ENCODE measurements at regions not wholly inside any gene's neighbourhood (a gene's known extent, or its start where the extent isn't known, plus 50 kb on each side); places are given as distances from the start of the nearest gene placed in this dataset.
"Not testable (repeated sequence)": the region's sequence is repeated elsewhere in the genome, so short reads cannot be mapped to it uniquely, and the experiment has no call there.

DNA sequence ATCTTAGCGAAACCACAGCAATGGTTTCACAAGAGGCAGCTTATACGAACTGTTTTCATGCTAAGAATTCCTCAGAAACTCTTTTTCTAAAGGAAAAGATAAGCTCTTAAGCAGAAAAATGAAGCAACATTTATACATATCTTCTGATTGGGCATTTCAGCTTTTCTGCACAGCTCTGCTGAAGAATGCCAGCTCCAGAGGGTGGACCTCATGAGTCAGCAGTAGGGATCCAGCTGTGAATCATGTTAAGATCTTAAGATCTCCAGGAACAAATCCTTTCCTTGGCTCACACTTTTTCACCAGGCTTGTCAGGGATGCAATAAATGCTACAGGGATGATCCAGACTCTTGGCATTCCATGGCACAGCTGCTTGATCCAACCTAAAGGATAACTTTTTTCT, 477.1 kb upstream of the CCDC196 start:
- ATAC-seq: no peak
- TF ChIP-seq CSDC2 (CRISPR knock-in tag; IDR thresholded peaks at IDR 0.05): no peak
- TF ChIP-seq ZFP3 (CRISPR knock-in tag; IDR thresholded peaks at IDR 0.05): no peak
- no peak for TF ChIP-seq TCF4 (CRISPR knock-in tag; IDR thresholded peaks at IDR 0.05; ENCODE audit: borderline replicate concordance)
- TF ChIP-seq, protein P1, sequence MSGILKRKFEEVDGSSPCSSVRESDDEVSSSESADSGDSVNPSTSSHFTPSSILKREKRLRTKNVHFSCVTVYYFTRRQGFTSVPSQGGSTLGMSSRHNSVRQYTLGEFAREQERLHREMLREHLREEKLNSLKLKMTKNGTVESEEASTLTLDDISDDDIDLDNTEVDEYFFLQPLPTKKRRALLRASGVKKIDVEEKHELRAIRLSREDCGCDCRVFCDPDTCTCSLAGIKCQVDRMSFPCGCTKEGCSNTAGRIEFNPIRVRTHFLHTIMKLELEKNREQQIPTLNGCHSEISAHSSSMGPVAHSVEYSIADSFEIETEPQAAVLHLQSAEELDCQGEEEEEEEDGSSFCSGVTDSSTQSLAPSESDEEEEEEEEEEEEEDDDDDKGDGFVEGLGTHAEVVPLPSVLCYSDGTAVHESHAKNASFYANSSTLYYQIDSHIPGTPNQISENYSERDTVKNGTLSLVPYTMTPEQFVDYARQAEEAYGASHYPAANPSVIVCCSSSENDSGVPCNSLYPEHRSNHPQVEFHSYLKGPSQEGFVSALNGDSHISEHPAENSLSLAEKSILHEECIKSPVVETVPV (CRISPR knock-in tag; IDR thresholded peaks at IDR 0.05): no peak
- no peak for TF ChIP-seq RARB (CRISPR knock-in tag; IDR thresholded peaks at IDR 0.05)
- TF ChIP-seq ESRRG (CRISPR knock-in tag; IDR thresholded peaks at IDR 0.05): no peak
- no peak for TF ChIP-seq GLIS3 (CRISPR knock-in tag; IDR thresholded peaks at IDR 0.05)

DNA sequence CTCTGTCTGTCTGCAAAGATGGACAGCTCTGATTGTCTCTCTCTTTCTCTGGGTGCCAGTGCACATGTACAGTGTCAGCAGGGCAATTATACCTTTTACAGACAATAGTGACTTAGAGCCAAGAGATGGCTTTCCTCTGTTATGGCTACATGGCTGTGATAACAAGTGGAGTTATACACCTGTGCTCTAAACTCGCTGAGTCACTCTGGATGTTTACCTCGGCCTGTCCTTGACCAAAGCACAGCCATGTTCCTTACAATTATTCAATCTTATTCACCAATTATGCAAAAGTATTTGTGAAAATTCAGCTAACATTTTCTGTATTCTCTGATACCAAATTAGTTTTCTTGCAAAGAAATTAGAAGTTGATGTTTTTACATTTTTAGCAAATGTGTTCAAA, 475.5 kb upstream of the CCDC196 start:
- no peak for ATAC-seq
- TF ChIP-seq PPARA (CRISPR knock-in tag; IDR thresholded peaks at IDR 0.05; ENCODE audit: borderline replicate concordance): no peak

DNA sequence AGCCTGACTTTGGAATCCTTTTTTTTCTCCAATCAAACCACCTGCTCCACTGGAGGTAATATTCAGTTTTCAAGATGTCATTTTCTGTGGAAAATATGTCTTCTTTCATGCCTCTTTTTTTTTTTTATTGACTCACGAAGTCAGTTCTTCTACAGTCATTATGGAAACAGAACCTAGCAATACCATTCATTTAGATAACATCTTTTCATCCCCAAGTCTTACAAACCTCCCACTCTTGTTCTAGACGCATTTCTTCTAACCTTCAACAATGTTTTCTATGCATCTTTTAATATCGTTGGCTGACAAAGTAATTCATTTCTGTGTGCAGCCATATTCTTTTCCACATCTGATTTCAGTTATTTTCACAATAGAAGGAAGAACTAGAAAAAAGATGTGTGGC, 474.3 kb upstream of the CCDC196 start:
- no peak for ATAC-seq
- TF ChIP-seq, protein P2, sequence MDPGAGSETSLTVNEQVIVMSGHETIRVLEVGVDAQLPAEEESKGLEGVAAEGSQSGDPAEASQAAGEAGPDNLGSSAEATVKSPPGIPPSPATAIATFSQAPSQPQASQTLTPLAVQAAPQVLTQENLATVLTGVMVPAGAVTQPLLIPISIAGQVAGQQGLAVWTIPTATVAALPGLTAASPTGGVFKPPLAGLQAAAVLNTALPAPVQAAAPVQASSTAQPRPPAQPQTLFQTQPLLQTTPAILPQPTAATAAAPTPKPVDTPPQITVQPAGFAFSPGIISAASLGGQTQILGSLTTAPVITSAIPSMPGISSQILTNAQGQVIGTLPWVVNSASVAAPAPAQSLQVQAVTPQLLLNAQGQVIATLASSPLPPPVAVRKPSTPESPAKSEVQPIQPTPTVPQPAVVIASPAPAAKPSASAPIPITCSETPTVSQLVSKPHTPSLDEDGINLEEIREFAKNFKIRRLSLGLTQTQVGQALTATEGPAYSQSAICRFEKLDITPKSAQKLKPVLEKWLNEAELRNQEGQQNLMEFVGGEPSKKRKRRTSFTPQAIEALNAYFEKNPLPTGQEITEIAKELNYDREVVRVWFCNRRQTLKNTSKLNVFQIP (CRISPR knock-in tag; IDR thresholded peaks at IDR 0.05; ENCODE audit: borderline replicate concordance, low read depth): no peak
- no peak for TF ChIP-seq GLIS3 (CRISPR knock-in tag; IDR thresholded peaks at IDR 0.05)
- TF ChIP-seq BACH2 (CRISPR knock-in tag; IDR thresholded peaks at IDR 0.05; ENCODE audit: borderline replicate concordance): no peak
- no peak for TF ChIP-seq ISL1 (CRISPR knock-in tag; IDR thresholded peaks at IDR 0.05)
- TF ChIP-seq RARB (CRISPR knock-in tag; IDR thresholded peaks at IDR 0.05): no peak
- TF ChIP-seq, protein P3, sequence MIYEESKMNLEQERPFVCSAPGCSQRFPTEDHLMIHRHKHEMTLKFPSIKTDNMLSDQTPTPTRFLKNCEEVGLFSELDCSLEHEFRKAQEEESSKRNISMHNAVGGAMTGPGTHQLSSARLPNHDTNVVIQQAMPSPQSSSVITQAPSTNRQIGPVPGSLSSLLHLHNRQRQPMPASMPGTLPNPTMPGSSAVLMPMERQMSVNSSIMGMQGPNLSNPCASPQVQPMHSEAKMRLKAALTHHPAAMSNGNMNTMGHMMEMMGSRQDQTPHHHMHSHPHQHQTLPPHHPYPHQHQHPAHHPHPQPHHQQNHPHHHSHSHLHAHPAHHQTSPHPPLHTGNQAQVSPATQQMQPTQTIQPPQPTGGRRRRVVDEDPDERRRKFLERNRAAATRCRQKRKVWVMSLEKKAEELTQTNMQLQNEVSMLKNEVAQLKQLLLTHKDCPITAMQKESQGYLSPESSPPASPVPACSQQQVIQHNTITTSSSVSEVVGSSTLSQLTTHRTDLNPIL (CRISPR knock-in tag; IDR thresholded peaks at IDR 0.05; ENCODE audit: low read depth): no peak
- TF ChIP-seq, protein P4, sequence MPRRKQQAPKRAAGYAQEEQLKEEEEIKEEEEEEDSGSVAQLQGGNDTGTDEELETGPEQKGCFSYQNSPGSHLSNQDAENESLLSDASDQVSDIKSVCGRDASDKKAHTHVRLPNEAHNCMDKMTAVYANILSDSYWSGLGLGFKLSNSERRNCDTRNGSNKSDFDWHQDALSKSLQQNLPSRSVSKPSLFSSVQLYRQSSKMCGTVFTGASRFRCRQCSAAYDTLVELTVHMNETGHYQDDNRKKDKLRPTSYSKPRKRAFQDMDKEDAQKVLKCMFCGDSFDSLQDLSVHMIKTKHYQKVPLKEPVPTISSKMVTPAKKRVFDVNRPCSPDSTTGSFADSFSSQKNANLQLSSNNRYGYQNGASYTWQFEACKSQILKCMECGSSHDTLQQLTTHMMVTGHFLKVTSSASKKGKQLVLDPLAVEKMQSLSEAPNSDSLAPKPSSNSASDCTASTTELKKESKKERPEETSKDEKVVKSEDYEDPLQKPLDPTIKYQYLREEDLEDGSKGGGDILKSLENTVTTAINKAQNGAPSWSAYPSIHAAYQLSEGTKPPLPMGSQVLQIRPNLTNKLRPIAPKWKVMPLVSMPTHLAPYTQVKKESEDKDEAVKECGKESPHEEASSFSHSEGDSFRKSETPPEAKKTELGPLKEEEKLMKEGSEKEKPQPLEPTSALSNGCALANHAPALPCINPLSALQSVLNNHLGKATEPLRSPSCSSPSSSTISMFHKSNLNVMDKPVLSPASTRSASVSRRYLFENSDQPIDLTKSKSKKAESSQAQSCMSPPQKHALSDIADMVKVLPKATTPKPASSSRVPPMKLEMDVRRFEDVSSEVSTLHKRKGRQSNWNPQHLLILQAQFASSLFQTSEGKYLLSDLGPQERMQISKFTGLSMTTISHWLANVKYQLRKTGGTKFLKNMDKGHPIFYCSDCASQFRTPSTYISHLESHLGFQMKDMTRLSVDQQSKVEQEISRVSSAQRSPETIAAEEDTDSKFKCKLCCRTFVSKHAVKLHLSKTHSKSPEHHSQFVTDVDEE (CRISPR knock-in tag; IDR thresholded peaks at IDR 0.05): no peak
- TF ChIP-seq CSDC2 (CRISPR knock-in tag; IDR thresholded peaks at IDR 0.05): no peak
- no peak for TF ChIP-seq ZNF70 (CRISPR knock-in tag; IDR thresholded peaks at IDR 0.05)
- TF ChIP-seq ZNF565 (CRISPR knock-in tag; conservative IDR thresholded peaks at IDR 0.05; ENCODE audit: low read depth): no peak
- TF ChIP-seq ESRRG (CRISPR knock-in tag; IDR thresholded peaks at IDR 0.05): no peak

DNA sequence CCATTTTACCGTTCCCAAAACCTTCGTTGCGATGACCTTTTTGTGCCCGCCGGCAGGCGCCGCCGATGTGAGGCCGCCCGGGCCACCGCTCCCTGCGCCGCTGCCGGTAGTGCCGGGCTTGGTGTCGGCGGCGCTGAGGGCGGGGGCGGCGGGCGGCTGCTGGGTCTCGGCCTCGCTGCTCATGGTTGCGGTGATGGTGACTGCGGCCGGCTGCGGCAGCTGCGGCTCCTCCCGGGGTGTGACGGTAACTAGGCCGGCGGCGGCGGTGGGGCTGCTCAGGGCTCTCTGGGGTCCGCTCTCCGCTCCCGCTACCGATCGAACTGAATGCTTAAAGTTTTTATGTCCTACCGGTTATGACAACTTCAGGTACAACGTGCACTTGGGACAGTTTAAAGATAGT, 472.6 kb upstream of the CCDC196 start:
- ATAC-seq: not testable (repeated sequence)

DNA sequence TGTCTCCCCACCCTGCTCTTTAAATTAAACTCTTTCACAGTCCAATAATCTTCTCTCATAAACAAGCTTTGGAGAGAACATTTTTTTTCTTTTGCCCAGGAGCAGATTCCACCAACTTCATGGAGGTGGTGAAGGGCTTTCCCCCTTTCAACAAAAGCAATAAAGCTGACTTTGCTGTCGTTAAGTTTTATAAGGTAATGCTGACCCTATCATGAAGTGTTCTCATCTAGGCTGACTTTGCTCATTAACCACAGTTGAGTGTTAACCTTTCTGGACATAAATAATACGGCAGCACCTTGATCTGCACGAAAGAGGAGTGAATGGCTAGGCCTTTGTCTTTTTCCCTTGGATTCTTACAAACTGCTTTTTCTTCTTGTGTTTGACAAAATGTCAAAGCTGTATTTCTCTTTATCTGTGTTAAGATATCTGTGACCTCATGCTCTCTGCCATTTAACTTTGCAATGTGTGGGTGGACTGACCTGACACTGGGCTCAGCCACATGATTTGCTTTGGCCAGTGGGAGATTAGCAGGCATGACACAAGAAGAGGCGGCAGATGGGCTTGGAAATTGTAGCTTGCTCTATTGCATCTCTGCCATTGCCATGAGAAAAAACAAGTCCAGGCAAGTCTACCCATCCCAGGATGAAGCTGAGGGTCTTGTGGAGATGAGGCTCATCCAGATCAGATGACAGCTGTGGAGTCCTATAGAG, 470.9 kb upstream of the CCDC196 start:
- no peak for ATAC-seq
- no peak for TF ChIP-seq ISL1 (CRISPR knock-in tag; IDR thresholded peaks at IDR 0.05)
- TF ChIP-seq TCF4 (CRISPR knock-in tag; IDR thresholded peaks at IDR 0.05; ENCODE audit: borderline replicate concordance): no peak
- no peak for TF ChIP-seq ZNF565 (CRISPR knock-in tag; conservative IDR thresholded peaks at IDR 0.05; ENCODE audit: low read depth)
- no peak for TF ChIP-seq ZNF70 (CRISPR knock-in tag; IDR thresholded peaks at IDR 0.05)

DNA sequence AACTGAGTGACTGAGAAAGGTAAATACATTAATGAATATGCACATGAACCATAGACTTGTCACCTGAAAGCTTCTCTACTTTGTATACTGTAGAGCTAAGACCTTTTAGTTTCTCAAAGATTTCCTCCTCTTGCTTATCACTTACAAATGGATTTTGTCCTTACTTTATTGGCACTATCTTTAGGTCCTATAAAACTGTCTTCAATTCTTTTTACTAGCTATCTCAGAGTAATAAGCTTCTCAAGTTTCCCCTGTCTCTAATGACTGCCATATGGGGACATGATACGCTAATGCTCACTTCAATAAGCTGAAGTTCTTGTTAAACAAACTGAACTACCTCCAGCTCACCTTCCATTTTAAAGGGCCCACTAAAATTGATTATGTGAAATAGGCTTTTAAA, 468.2 kb upstream of the CCDC196 start:
- no peak for ATAC-seq
- TF ChIP-seq, protein P2 (CRISPR knock-in tag; IDR thresholded peaks at IDR 0.05; ENCODE audit: borderline replicate concordance, low read depth): no peak
- TF ChIP-seq, protein P3 (CRISPR knock-in tag; IDR thresholded peaks at IDR 0.05; ENCODE audit: low read depth): no peak
- TF ChIP-seq, protein P4 (CRISPR knock-in tag; IDR thresholded peaks at IDR 0.05): no peak

All from SK-N-SH treated with all-trans-retinoic acid at 6 μM for 48 hours (cell line).